Midbrain (tissue), 1 donor: ENCODE measurements at regions not wholly inside any gene's neighbourhood (a gene's known extent, or its start where the extent isn't known, plus 50 kb on each side); places are given as distances from the start of the nearest gene placed in this dataset.
"Not testable (repeated sequence)": the region's sequence is repeated elsewhere in the genome, so short reads cannot be mapped to it uniquely, and the experiment has no call there.

ENCODE experiments used
- DNase-seq: peaks from one replicate; lab custom pipeline; 2025; lab: John Stamatoyannopoulos, UW

DNA sequence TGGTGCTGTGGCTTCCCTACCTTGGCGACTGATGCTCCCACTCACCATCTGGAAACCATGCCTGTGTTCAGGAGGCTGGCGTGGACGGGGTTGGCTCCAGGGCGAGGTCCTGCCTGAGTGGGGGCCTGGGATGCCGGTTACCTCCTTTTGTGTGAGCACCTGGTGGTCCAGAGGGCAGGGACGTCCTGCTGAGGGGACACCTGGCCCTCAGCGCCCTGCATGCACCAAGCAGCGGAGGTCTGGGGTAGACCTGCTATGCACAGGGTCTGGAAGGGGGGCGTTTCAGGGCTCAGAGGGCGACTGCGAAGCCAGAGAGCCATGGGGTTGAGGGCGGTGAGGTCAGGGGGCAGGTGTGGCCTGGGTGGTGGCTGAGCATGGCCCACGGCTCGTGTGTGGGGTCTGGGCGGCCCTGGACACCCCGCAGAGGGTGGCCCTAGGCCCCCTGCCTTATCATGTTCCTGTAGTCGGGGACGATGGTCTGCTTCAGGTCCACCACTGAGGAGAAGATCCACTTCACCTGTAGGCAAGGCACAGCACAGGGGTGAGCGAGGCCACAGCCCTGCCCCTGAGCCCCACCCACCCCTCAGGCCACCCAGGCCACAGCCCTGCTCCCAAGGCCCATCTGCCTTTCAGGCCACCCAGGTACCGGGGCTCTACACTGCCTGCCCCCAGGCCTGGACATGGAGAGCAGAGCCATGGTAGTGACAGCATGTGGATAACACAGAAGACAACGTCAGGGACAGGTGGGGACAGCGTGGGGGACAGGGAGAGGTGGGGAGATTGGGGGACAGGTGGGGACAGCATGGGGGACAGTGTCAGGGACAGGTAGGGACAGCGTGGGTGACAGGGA lies 95.3 kb downstream of the TMEM121 start:
- not testable (repeated sequence) for DNase-seq

DNA sequence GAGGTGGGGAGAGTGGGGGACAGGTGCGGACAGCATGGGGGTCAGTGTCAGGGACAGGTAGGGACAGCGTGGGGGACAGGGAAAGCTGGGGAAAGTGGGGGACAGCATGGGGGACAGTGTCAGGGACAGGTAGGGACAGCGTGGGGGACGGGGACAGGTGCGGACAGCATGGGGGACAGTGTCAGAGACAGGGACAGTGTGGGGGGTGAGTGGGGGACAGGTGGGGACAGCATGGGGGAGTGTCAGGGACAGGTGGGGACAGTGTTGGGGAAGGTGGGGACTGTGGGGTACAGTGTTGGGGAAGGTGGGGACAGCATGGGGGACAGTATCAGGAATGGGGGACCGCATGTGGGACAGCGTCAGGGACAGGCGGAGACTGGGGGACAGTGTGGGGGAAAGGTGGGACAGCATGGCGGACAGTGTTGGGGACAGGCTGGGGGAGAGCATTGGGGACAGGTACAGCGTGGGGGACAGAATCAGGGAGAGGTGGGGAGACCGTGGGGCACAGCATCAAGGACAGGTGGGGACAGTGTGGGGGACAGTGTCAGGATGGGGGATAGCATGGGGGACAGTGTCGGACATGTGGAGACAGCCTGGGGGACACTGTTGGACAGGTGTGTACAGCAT lies 96.1 kb downstream of the TMEM121 start:
- no peak for DNase-seq

DNA sequence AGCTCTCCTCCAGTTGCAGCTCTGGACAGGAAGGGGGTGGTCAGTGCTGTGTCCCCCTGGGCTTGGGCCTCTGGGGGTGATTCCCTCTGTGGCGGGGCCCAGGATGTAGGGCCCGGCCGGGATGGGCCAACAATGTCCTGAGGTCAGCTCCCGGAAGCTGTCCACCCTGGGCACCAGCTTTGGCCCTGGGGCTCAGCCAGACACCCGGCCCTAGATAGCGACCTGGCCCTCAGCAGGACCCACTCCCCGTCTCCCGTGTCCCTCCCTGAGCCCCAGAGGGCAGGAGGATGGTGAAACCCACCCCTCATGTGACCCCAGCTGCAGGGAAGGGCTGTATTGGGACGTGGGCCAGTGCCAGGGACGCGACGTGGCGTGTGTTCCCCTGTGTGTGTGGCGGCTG lies 96.8 kb downstream of the TMEM121 start:
- DNase-seq, result not testable (repeated sequence)

DNA sequence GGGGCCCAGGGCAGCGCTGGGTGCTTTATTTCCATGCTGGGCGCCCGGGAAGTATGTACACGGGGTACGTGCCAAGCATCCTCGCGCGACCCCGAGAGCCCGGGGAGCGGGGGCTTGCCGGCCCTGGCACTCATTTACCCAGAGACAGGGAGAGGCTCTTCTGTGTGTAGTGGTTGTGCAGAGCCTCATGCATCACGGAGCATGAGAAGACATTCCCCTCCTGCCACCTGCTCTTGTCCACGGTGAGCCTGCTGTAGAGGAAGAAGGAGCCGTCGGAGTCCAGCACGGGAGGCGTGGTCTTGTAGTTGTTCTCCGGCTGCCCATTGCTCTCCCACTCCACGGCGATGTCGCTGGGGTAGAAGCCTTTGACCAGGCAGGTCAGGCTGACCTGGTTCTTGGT lies 98.0 kb downstream of the TMEM121 start:
- not testable (repeated sequence) for DNase-seq

DNA sequence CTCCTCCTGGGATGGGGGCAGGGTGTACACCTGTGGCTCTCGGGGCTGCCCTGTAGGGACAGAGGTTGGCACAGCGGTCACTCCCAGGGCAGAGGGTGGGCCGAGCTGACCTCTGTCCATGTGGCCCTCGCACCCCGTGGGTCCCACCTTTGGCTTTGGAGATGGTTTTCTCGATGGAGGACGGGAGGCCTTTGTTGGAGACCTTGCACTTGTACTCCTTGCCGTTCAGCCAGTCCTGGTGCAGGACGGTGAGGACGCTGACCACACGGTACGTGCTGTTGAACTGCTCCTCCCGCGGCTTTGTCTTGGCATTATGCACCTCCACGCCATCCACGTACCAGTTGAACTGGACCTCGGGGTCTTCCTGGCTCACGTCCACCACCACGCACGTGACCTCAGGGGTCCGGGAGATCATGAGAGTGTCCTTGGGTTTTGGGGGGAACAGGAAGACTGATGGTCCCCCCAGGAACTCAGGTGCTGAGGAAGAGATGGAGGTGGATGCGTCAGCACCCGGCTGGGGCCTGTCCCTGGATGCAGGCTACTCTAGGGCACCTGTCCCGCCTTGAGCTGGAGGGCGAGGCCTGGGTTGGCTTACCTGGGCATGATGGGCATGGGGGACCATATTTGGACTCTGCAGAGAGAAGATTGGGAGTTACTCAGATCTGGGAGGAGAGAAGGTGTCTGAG lies 98.5 kb downstream of the TMEM121 start:
- DNase-seq, result not testable (repeated sequence)

DNA sequence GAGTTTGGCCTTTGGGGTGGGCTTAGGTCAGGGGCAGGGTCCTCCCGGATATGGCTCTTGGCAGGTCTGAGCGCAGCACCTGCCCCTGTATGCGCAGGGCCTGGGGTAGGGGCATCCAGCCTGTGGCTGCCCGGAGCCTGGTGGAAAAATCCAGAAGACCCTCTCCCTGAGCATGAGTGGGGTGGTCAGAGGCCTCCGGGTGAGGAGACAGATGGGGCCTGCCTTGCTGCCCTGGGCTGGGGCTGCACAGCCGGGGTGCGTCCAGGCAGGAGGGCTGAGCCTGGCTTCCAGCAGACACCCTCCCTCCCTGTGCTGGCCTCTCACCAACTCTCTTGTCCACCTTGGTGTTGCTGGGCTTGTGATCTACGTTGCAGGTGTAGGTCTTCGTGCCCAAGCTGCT lies 99.1 kb downstream of the TMEM121 start:
- DNase-seq, result not testable (repeated sequence)

DNA sequence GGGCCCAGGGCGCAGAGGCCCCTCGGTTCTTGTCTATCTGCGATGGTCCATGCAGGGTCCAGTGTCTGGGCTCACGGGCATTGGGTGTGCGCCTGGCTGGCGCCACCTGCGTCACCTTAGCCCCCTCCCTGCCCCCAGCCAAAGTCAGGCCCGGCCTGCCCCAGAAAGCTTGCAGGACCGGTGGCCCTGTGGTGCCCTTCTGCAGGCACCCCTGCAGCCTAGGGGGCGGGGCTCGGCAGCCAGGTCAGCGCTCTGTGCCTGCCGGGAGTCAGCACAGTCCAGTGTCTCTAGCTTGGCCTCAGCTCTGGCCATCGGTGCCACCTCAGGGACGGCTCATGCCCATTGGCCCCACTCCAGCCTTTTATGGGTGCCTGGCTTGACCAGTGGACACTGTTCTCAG lies 99.7 kb downstream of the TMEM121 start:
- not testable (repeated sequence) for DNase-seq

DNA sequence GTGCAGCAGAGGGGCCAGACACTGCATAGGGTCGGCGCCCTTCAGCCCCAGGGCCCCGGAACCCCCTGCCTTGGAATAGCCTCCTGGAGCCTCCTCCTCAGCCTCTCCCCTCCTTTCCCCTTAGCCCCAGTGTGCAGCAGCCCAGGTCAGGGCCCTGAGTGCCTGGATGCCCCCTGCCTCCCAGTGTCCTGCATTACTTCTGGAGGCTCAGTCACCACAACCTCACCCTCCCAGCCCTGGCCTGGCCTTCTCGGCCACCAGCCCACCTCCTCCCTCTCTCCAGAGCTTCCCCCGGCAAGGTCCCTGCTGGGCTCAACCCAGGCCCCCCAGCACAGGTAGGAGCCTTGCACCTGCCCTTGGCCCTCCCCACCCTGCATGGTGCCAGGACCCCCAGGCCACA lies 100.3 kb downstream of the TMEM121 start:
- DNase-seq, result not testable (repeated sequence)

DNA sequence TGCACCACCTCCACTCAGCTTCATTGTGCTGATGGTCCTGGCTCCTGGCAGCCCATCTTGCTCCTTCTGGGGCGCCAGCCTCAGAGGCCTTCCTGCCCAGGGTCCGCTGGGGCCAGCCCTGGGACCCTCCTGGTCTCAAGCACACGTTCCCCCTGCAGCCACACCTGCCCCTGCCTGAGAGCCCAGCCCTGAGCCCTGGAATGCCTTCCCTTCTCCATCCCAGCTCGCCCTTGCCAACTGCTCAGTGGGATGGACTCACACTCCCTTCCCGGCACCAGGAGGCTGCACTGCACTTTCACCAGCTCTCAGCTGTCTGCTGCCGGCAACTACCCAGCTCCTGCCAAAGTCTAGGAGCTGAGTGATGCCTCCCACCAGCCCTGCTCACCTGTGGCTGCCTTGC lies 100.9 kb downstream of the TMEM121 start:
- not testable (repeated sequence) for DNase-seq

DNA sequence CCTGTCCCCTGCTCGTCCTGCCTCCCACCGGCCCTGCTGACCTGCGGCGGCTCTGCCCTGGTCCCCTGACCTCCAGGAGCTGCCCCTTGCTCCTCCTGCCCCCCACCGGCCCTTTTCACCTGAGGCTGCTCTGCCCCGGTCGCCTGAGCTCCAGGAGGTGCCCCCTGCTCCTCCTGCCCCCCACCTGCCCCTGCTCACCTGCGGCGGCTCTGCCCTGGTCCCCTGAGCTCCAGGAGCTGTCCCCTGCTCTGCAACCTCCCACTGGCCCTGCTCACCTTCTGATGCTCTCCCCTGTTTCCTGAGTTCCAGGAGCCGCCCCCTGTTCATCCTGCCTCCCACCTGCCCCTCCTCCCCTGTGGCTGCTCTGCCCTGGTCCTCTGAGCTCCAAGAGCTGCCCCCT lies 101.3 kb downstream of the TMEM121 start:
- DNase-seq, result no peak

DNA sequence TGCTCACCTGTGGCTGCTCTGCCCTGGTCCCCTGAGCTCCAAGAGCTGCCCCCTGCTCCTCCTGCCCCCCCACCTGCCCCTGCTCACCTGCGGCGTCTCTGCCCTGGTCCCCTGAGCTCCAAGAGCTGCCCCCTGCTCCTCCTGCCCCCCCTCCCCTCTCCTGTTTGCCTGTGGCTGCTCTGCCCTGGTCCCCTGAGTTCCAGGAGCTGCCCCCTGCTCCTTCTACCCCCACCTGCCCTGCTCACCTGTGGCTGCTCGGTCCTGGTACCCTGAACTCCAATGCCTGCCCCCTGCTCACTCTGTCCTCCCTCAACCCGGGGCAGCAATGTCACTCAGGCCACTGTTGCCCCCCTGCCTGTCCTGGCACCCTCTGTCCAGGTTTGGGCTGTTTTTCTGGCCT lies 101.7 kb downstream of the TMEM121 start:
- DNase-seq, result not testable (repeated sequence)

DNA sequence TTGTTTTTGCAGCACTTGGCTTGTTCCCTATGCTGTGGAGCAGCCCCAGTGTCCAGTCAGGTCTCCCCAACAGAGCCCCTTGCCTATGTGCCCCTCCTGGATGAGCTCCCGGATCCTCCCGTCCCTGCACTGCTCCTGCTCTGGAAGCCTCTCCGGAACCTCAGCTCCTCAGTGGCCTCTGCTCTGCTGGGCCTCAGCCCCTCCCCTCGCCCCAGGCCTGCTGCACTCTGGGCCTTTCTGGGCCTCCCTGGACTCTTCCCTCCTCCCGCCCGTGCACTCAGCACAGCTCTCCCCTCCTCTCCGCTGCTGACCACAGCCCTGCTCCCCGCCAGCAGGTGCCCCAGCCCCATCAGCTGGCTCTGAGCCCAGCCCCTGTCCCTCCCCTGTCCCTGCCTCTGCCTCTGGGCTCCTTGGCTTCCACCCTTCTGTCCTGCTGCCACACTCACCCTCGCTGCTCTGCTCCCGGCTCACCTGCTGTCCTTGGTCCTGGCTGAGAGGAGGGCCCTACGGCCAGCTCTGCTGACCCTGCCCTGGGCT lies 102.2 kb downstream of the TMEM121 start:
- not testable (repeated sequence) for DNase-seq

DNA sequence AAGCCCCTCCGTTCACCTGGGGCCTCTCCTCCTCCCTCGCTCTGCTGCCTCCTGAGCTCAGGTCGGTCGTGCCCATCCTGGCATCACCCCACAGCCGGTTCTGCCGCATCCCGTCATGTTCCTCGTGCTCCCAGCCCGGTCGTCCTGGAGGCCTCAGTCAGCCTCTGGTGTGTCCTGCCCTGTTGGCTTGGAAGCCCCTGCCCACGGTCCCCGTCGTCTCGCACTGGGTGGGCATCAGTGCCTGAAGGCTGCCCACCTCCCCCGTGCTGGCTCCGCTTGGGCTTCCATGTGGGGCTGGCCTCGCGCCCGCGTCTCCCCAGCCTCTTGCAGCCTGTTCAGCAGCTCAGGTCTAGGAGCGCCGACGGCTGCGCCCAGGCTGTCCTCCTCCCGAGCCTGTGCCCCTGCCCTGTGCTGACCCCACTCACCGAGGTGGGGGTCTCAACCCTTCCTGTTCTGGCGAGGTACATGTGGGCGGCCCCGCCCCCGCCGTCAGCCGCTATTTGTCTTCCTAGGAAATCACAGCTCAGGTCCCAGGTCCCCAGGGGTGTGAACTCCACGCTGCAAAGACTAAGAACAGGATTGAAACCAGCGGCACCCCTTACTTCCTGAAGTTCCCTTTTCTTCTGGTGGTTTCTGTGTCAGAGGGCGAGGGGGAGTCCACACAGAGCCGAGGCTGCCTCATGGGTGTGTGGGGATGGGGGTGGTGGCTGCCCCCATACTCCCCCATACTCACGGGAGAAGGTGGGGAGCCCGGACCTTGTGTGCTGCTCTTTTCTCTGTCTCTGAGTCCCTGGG lies 102.9 kb downstream of the TMEM121 start:
- not testable (repeated sequence) for DNase-seq

DNA sequence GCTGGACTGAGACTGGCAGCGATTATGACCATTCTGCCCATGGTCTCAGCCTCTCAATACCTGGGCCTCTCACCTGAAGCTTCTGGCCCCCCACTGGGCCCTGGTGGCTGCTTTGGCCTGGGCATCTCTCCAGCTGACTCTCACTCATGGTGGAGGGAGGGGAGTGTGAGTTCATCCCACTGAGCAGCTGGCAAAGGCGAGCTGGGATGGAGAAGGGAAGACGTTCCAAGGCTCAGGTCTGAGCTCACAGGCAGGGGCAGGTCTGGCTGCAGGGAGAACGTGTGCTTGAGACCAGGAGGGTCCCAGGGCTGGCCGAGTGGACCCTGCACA lies 103.5 kb downstream of the TMEM121 start:
- DNase-seq, result no peak

DNA sequence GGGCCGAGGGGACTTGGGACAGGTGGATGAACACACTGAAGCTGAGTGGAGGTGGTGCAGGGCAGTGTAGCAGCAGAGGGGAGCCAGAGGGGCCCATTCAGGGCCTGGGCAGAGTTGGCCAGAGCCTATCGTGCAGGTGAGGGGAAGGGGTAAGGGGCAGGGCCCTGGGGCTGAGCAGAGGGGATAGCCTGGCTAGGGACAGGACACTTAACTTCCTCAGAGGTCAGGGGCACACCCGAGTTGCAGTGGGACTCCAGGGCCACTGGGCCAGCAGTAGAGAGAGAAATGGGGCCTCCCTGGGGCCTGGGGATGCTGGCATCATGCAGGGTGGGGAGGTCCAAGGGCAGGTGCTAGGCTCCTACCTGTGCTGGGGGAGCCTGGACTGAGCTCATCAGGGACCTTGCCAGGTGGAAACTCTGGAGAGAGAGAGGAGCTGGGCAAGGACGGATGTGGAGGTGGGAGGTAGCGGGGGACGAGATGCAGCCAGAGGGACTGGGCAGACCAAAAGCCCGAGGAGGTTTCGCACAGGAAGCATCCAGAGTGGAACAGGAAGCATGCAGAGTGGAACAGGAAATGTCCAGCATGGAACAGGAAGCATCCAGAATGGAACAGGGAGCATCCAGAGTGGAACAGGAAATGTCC lies 104.0 kb downstream of the TMEM121 start:
- not testable (repeated sequence) for DNase-seq

DNA sequence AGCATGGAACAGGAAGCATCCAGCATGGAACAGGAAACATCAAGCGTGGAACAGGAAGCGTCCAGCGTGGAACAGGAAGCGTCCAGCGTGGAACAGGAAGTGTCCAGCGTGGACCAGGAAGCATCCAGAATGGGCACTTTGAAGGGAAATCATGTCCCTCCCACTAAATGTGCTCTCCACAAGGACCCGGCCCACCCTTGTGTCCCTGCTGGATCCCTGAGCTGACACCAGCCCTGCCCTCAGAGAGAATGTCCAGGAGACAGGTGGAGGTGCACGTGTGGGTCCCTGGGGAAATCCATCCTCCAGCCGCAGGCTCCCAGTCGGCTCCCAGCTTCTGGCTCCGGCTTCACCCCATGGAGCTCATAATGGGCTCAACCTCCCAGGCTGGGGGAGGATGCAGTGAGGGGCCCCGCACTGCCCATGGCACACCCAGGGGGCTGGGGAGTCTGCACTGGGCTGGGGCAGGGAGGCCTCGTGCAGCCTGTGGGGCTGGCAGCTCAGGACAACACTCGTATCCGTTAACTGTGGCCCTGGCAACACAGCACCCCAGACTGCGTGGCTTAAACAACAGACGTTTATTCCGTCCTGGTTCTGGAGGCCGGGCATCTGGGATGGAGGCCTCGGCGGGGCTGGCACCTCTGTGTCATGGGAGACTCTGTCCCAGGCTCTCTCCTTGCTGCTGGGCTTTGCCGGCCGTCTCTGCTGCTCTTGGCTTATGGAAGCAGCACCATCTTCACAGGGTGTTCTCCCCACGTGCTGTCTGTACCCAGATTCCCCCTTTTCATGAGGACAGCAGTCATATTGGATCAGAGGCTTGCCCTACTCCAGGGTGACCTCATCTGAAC lies 104.8 kb downstream of the TMEM121 start:
- DNase-seq, result not testable (repeated sequence)

DNA sequence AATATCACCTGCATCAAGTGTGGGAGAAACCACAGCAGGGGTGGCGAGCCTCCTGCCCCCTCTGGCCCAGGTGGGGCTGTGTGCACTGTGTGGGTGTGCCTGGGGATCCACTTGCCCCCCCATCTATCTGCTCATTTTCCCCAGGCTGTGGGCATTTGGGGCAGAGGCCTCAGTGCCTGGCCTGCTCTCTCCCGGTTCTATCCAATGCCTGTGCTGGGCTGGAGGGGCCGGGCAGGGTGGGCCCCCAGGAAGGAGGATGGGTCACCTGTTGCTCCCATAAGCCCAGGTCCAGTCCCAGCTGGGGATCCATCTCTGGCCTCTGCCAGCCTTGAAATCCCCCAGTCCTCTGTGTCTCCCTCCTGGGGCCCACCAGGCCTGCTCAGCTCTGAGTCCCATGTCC lies 105.6 kb downstream of the TMEM121 start:
- DNase-seq, result no peak

DNA sequence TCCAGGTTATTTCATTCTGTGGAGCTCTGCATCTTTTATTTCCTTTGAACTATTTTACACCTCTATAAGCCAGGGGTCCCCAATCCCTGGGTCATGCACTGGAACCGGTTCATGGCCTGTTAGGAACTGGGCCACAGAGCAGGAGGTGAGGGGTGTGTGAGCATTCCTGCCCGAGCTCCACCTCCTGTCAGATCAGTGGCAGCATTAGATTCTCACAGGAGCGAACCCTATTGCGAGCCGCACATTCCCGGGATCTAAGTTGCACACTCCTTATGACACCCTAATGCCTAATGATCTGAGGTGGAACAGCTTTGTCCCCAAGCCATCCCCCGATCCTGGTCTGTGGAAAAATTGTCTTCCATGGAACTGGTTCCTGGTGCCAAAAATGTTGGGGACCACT lies 107.2 kb downstream of the TMEM121 start:
- DNase-seq, result not testable (repeated sequence)

DNA sequence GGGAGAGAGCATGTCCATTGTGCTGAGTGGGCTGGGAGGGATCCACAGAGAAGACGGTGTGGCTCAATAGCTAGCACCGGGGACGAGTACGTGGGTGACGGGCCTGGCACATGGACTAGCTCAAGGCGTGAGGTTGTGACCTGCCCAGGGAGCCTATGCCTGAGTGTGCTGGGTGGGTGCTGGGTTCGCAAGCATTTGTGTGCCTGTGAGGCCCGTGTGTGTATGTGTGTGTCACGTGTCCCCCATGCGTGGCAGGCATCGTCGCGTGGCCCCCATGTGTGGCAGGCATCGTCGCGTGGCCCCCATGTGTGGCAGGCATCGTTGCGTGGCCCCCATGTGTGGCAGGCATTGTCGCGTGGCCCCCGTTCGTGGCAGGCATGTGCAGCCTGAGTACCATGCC lies 109.2 kb downstream of the TMEM121 start:
- DNase-seq, result no peak

DNA sequence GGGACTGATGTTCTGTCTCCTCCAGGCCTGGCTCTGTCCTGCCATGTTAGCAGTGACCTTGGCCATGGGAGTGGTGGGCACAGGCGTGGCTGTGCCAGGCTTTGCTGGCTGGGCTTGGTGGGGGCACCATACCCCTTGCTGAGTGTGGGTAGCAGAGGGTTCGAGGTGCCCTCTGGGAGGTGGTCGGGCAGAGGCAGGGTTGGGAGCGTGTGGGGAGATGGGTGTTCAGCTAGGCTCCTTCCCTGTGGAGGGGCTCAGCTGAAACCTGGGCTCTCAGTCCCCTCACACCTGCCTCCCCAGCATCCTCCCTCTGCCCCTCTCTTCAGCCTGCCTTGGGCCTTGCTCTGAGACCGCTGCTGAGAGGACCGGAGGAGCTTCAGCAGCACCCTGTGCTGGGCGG lies 109.6 kb downstream of the TMEM121 start:
- not testable (repeated sequence) for DNase-seq
